Right lobe of liver (tissue), 6 donors: ENCODE measurements at regions not wholly inside any gene's neighbourhood (a gene's known extent, or its start where the extent isn't known, plus 50 kb on each side); places are given as distances from the start of the nearest gene placed in this dataset.

Experiments used
- ATAC-seq, 4 donors: fragments of 200-7000 bp; cut with Tn5 transposase; one replicate each; pipeline ENCODE4 v1.9.1; 2020; ENCODE audit warnings: mild to moderate bottlenecking in 4 of 4, moderate library complexity in 4 of 4
- DNase-seq, 3 donors: peaks; one replicate each; pipeline ENCODE4 v3.0.0-alpha.2; 2020
- H3K27ac ChIP-seq, 3 donors: fragments of 200-600 bp; one replicate each; pipeline ENCODE4 v1.8.0; 2022
- H3K27me3 ChIP-seq, 2 donors: fragments of 200-600 bp; one replicate each; pipeline ENCODE4 v1.8.0; 2022
- H3K36me3 ChIP-seq, 4 donors: fragments of 200-600 bp; sonication (generic) in 1 of 4; one replicate each; pipeline versions ENCODE4 v1.5.1 to v1.8.0; 2017 to 2022; ENCODE audit warnings: control low read depth in 1 of 4
- H3K4me1 ChIP-seq, 4 donors: fragments of 200-600 bp; sonication (generic) in 1 of 4; one replicate each; pipeline versions ENCODE4 v1.5.1 to v1.8.0; 2017 to 2022; ENCODE audit warnings: control low read depth in 1 of 4
- H3K4me3 ChIP-seq, 3 donors: fragments of 200-600 bp; one replicate each; pipeline ENCODE4 v1.8.0; 2022
- H3K9me3 ChIP-seq, 4 donors: fragments of 200-600 bp; sonication (generic) in 1 of 4; one replicate each; pipeline versions ENCODE4 v1.5.1 to v1.8.0; 2017 to 2022; ENCODE audit warnings: control low read depth in 1 of 4
- CTCF ChIP-seq, 4 donors: fragments of 200-600 bp in 3 of 4; fragments of 450-650 bp in 1 of 4; IDR thresholded peaks; one replicate each; pipeline versions ENCODE4 v1.5.1 to v1.8.0; 2016 to 2022; ENCODE audit warnings: antibody characterized with exemption in 4 of 4, mild to moderate bottlenecking in 2 of 4
- POLR2A ChIP-seq: fragments of 450-650 bp; IDR thresholded peaks from one replicate; pipeline ENCODE4 v1.6.1; 2017; ENCODE audit warnings: antibody characterized with exemption, mild to moderate bottlenecking
- WGBS: methylation state at CpG from one replicate; pipeline ENCODE4 v1.1.6; 2018; ENCODE audit warnings: low coverage, low lambda C conversion rate; ENCODE audit not compliant: insufficient coverage; ENCODE audit errors: missing lambda C conversion rate; 5-methylcytosine and 5-hydroxymethylcytosine counted together
- intact Hi-C, 2 donors: fragments of 100-400 bp; cut with DNase I; formaldehyde crosslinking; loops; one replicate each; pipeline versions ENCODE4 v1.11.2 to v1.14.1; 2022
- donor health status: DM: no; HTN: yes; CAD: no.
- donor health status: DM: no; HTN: no; CAD: no.
- donor health status: DM: no; HTN: no; CAD: no.
- donor health status: DM: no; HTN: yes; CAD: no.
- donor health status: DM: no; HTN: yes; CAD: no.

GRCh38 chr6:16922282-16922681 is 161.0 kb upstream of the ATXN1 start:
- TF ChIP-seq CTCF (IDR thresholded peaks at IDR 0.05) = no peak
- TF ChIP-seq POLR2A = no peak
- H3K4me1 ChIP-seq = peaks cover 0 to 16% (median 7%) of the 10 kb centered on the region in 4 donors
- DNase-seq = peak in 2 of 3 donors; percentile 62 to 63
- intact Hi-C loops = no loop called here
- H3K27me3 ChIP-seq = no peaks in the 10 kb centered on the region
- no peaks in the 10 kb centered on the region for H3K9me3 ChIP-seq
- ATAC-seq = peak; percentile 59 to 89 (median 79)
- H3K27ac ChIP-seq = peak overlapping the region in 1 of 3 donors; percentile 29
- WGBS = 14% methylated on average over 4 of the region's 5 CpGs
- H3K36me3 ChIP-seq = no peaks in the 10 kb centered on the region
- no peak overlapping the region for H3K4me3 ChIP-seq

- 30% methylated on average over 6 of the region's 6 CpGs for WGBS
- Histone ChIP-seq H3K9me3 (no peaks in the 10 kb centered on the region), H3K27me3 (no peaks in the 10 kb centered on the region), H3K4me3 (no peak overlapping the region), H3K36me3 (no peaks in the 10 kb centered on the region), H3K4me1 (peaks cover 0 to 16% (median 7%) of the 10 kb centered on the region in 4 donors), H3K27ac (peak overlapping the region in 1 of 3 donors; percentile 29)
- intact Hi-C loops = no loop called here
- DNase-seq (peak in 1 of 3 donors; percentile 67), ATAC-seq (peak; percentile 86 to 96 (median 90))
- no peak for TF ChIP-seq CTCF (IDR thresholded peaks at IDR 0.05)
- no peak for TF ChIP-seq POLR2A
These were observed 160.3 kb upstream of the ATXN1 start for GRCh38 chr6:16921399-16922110.

- 82% methylated on average over 10 of the region's 10 CpGs for WGBS
- Histone ChIP-seq H3K9me3 (no peaks in the 10 kb centered on the region), H3K27me3 (no peaks in the 10 kb centered on the region), H3K4me3 (no peak overlapping the region), H3K4me1 (peaks cover 0 to 16% (median 7%) of the 10 kb centered on the region in 4 donors), H3K36me3 (no peaks in the 10 kb centered on the region), H3K27ac (no peak overlapping the region)
- DNase-seq = no peak
- TF ChIP-seq POLR2A = no peak
- TF ChIP-seq CTCF (IDR thresholded peaks at IDR 0.05) = no peak
- intact Hi-C loops = no loop called here
- ATAC-seq = no peak
These were observed 157.3 kb upstream of the ATXN1 start for GRCh38 chr6:16918586-16918985.

- H3K27me3 ChIP-seq = no peaks in the 10 kb centered on the region
- ATAC-seq = no peak
- intact Hi-C loops = no loop called here
- 75% methylated on average over 2 of the region's 3 CpGs for WGBS
- H3K27ac ChIP-seq = no peak overlapping the region
- no peaks in the 10 kb centered on the region for H3K9me3 ChIP-seq
- no peak for DNase-seq
- no peak overlapping the region for H3K4me3 ChIP-seq
- peaks cover 0 to 21% (median 6%) of the 10 kb centered on the region in 4 donors for H3K4me1 ChIP-seq
- H3K36me3 ChIP-seq = no peaks in the 10 kb centered on the region
- TF ChIP-seq CTCF (IDR thresholded peaks at IDR 0.05) (no peak), POLR2A (no peak)
These were observed 152.9 kb upstream of the ATXN1 start for GRCh38 chr6:16914184-16914583.
